ENCODE measurements at regions not wholly inside any gene's neighbourhood (a gene's known extent, or its start where the extent isn't known, plus 50 kb on each side); places are given as distances from the start of the nearest gene placed in this dataset.

DNA sequence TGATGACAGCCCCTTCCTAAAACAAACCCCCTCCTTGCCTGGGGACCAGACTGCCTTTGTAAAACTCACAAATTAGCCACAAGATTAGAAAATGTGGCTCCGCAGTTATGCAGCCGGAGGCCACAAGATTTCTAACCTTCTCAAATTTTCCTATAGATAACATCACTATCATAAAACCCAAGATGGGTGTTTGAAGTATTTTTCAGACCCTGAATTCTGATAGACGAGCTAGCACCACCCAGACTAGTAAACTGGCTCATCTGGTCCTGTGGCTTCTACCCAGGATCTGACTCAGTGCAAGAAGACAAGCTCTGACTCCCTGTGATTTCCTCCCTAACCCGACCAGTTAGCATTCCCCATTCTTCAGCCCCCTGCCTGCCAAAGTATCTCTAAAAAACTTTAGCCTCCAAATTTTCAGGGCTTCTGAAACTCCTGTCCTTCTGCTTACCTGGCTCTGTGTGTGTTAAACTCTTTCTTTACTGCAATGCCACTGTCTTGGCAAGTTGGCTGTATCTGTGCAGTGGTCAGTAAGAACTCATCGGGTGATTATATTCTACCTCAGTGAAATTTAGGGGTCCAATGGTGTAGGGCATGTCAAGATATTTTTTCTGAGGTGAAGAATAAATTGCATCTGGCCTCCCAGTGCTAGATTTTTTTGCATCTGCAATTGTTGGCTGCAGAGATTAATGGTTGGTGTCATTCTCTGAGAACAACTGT is 102.1 kb downstream of the S1PR1 start:
- TF ChIP-seq, protein P1, sequence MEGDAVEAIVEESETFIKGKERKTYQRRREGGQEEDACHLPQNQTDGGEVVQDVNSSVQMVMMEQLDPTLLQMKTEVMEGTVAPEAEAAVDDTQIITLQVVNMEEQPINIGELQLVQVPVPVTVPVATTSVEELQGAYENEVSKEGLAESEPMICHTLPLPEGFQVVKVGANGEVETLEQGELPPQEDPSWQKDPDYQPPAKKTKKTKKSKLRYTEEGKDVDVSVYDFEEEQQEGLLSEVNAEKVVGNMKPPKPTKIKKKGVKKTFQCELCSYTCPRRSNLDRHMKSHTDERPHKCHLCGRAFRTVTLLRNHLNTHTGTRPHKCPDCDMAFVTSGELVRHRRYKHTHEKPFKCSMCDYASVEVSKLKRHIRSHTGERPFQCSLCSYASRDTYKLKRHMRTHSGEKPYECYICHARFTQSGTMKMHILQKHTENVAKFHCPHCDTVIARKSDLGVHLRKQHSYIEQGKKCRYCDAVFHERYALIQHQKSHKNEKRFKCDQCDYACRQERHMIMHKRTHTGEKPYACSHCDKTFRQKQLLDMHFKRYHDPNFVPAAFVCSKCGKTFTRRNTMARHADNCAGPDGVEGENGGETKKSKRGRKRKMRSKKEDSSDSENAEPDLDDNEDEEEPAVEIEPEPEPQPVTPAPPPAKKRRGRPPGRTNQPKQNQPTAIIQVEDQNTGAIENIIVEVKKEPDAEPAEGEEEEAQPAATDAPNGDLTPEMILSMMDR (conservative IDR thresholded peaks at IDR 0.05; ENCODE audit: low read length): no peak
- TF ChIP-seq EZH2phosphoT487 (IDR thresholded peaks at IDR 0.05; ENCODE audit: borderline replicate concordance): peak; percentile 56

Measured in Loucy (cell line).